ENCODE measurements at regions not wholly inside any gene's neighbourhood (a gene's known extent, or its start where the extent isn't known, plus 50 kb on each side); places are given as distances from the start of the nearest gene placed in this dataset.

DNA sequence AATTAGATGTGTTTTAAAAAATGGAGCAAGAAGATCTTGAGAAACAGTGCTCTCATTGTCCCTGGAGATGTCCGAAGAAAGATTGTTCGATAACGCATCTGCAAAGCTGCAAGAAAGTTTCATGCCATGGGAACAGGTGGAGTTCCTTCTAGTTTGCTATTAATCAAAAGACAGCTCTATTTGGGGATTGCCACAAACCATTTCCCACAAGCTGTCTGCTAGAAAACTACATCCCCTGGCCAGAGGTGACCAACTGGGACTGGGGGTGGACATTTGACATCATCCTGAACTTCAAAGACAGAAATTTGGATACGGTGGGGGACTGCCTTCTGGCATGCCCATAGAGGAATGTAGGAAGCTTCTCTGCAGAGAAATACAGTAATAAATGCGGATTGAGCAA is 50.8 kb upstream of the OSMR start:
- H3K14ac ChIP-seq (ENCODE audit: insufficient read length), result no peak overlapping the region
- no peak overlapping the region for H2BK120ac ChIP-seq (replicated peaks; ENCODE audit: low read depth, low read length)
- H3K27me3 ChIP-seq (replicated peaks in 1 of 4; ENCODE audit: control insufficient read depth in 3 of 4, extremely low read depth in 1 of 4, insufficient read depth in 3 of 4, low read length in 3 of 4), result no peaks in the 10 kb centered on the region
- H3K9me3 ChIP-seq (ENCODE audit: insufficient read depth in 2 of 2, low read depth in 1 of 2, low read length in 1 of 2), result no peaks in the 10 kb centered on the region
- no peak overlapping the region for H4K91ac ChIP-seq (replicated peaks; ENCODE audit: insufficient read length, low read length)
- H3K23ac ChIP-seq (ENCODE audit: insufficient read length), result no peak overlapping the region
- CTCF ChIA-PET (ENCODE audit: partially characterized antibody), result interaction anchor here (1.3 to 4.7 kb wide), 2 partner anchors 14 to 374 kb away, joined by 3 to 13 read pairs; no protein-coding TSS in a partner anchor
- H2AFZ ChIP-seq (ENCODE audit: low read length), result no peak overlapping the region
- FAIRE-seq (no peak), DNase-seq (ENCODE audit: low read depth in 1 of 2, low spot score in 2 of 2) (no peak)
- no peak overlapping the region for H4K8ac ChIP-seq (ENCODE audit: extremely low read depth, insufficient read depth, low read length)
- H3K56ac ChIP-seq (replicated peaks; ENCODE audit: insufficient read length, low read depth, low read length), result no peak overlapping the region
- H3K79me1 ChIP-seq (ENCODE audit: low read depth, low read length), result no peaks in the 10 kb centered on the region
- H4K5ac ChIP-seq (ENCODE audit: insufficient read length, low read depth, low read length), result no peak overlapping the region
- no peaks in the 10 kb centered on the region for H3K36me3 ChIP-seq (ENCODE audit: control insufficient read depth in 2 of 4, insufficient read depth in 4 of 4, low read length in 3 of 4)
- H2BK20ac ChIP-seq (ENCODE audit: low read length), result no peak overlapping the region
- H3K4ac ChIP-seq (replicated peaks; ENCODE audit: insufficient read length, low read depth, low read length), result no peak overlapping the region
- no peak overlapping the region for H2BK15ac ChIP-seq (ENCODE audit: low read length)
- no peaks in the 10 kb centered on the region for H4K20me1 ChIP-seq (replicated peaks in 1 of 2; ENCODE audit: control insufficient read depth in 1 of 2, insufficient read depth in 2 of 2, low read length in 2 of 2)
- no peak overlapping the region for H3K9ac ChIP-seq (replicated peaks in 1 of 4; ENCODE audit: extremely low read depth in 1 of 4, low read depth in 3 of 4, low read length in 3 of 4)
- no peak overlapping the region for H3K18ac ChIP-seq (ENCODE audit: extremely low read depth, low read length)
- no peak overlapping the region for H3K4me3 ChIP-seq (ENCODE audit: extremely low read depth in 1 of 4, insufficient read depth in 2 of 4, low read depth in 3 of 4, low read length in 4 of 4)
- H3K4me1 ChIP-seq (replicated peaks in 1 of 4; ENCODE audit: control insufficient read depth in 3 of 4, insufficient read depth in 4 of 4, low read length in 3 of 4), result no peaks in the 10 kb centered on the region; a peak in 1 of 7 replicates
- 94% methylated on average over 5 of the region's 5 CpGs; no CpG with 5 or more reads in 1 of the 2 experiments for WGBS, 2 experiments (ENCODE audit: extremely low coverage in 1 of 2, insufficient coverage in 1 of 2, insufficient read length in 1 of 2, insufficient replicate concordance in 2 of 2, low coverage in 1 of 2, low lambda C conversion rate in 2 of 2, missing lambda C conversion rate in 1 of 2)
- no peak overlapping the region for H2AK5ac ChIP-seq (ENCODE audit: low read depth, low read length)
- no peak overlapping the region for H3K4me2 ChIP-seq (ENCODE audit: insufficient read depth in 1 of 2, low read depth in 2 of 2, low read length in 2 of 2)
- POLR2A ChIA-PET (ENCODE audit: partially characterized antibody), result interaction anchor here (0.5 kb wide), 1 partner anchor 463 kb away, joined by 3 read pairs; no protein-coding TSS in a partner anchor
- TF ChIP-seq GABPA (IDR thresholded peaks at IDR 0.05; ENCODE audit: borderline replicate concordance, insufficient read depth, low read length) (no peak), CHD2 (IDR thresholded peaks at IDR 0.05; ENCODE audit: low read length) (no peak), CHD1 (IDR thresholded peaks at IDR 0.05; ENCODE audit: low read depth, low read length) (no peak), HDAC2 (IDR thresholded peaks at IDR 0.05; ENCODE audit: borderline replicate concordance in 1 of 2, low read depth in 2 of 2, low read length in 2 of 2) (no peak), SIRT6 (IDR thresholded peaks at IDR 0.05; ENCODE audit: low read length) (no peak), TCF12 (IDR thresholded peaks at IDR 0.05; ENCODE audit: low read depth, low read length) (no peak), ZNF274 (IDR thresholded peaks at IDR 0.05; ENCODE audit: borderline replicate concordance, extremely low read depth, low read length) (no peak), CTCF (IDR thresholded peaks at IDR 0.05; ENCODE audit: control extremely low read depth in 1 of 3, insufficient read depth in 1 of 3, low read depth in 1 of 3, low read length in 3 of 3) (no peak), SRF (IDR thresholded peaks at IDR 0.05; ENCODE audit: low read depth, low read length) (no peak), ATF3 (IDR thresholded peaks at IDR 0.05; ENCODE audit: insufficient read depth, low read depth, low read length) (no peak)
- no peaks in the 10 kb centered on the region for H3K23me2 ChIP-seq (ENCODE audit: low read depth, low read length)
- H2BK12ac ChIP-seq (ENCODE audit: low read depth, low read length), result no peak overlapping the region
- H3K79me2 ChIP-seq (ENCODE audit: control insufficient read depth in 1 of 2, insufficient read depth in 2 of 2, low read length in 2 of 2), result no peaks in the 10 kb centered on the region
- H3K27ac ChIP-seq (ENCODE audit: low read depth, low read length), result no peak overlapping the region
- H2BK5ac ChIP-seq (ENCODE audit: low read depth, low read length), result no peak overlapping the region

Data from H1 (cell line).